ENCODE measurements at regions not wholly inside any gene's neighbourhood (a gene's known extent, or its start where the extent isn't known, plus 50 kb on each side); places are given as distances from the start of the nearest gene placed in this dataset.

GRCh38 chr12:73362666-73363065, 1090.5 kb downstream of the TRHDE start:
- TF ChIP-seq YY1 (IDR thresholded peaks at IDR 0.05; ENCODE audit: insufficient read depth, insufficient read length) (no peak), ZNF274 (IDR thresholded peaks at IDR 0.05; ENCODE audit: low read depth, low read length) (no peak), SUZ12 (IDR thresholded peaks at IDR 0.05; ENCODE audit: extremely low read depth, insufficient read depth, insufficient read length) (no peak)
